ENCODE measurements at regions not wholly inside any gene's neighbourhood (a gene's known extent, or its start where the extent isn't known, plus 50 kb on each side); places are given as distances from the start of the nearest gene placed in this dataset.

DNA sequence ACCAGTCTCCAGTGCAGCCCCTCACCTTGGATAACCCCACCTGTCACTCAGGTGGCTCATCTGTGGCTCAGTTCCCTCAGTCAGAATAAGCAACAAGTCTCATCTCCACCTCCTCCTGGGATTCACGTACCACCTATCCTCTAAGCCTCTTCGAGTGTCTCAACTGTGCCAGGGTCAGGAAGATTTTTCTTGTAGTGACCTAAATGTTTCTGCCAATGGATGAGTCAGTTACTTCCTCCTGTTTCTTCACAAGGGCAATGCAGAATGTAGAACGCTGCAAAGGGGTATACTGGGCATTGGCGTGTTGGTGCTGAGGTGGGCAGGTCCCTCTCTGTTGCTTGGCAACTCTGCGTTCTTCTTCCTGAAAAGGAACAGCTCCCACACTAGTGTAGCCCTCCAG lies 213.3 kb upstream of the CXCR4 start:
- peaks cover 2% of the 10 kb centered on the region for H3K27me3 Mint-ChIP-seq (ENCODE audit: unreplicated experiment)
- H3K27ac Mint-ChIP-seq (ENCODE audit: unreplicated experiment): no peak overlapping the region

DNA sequence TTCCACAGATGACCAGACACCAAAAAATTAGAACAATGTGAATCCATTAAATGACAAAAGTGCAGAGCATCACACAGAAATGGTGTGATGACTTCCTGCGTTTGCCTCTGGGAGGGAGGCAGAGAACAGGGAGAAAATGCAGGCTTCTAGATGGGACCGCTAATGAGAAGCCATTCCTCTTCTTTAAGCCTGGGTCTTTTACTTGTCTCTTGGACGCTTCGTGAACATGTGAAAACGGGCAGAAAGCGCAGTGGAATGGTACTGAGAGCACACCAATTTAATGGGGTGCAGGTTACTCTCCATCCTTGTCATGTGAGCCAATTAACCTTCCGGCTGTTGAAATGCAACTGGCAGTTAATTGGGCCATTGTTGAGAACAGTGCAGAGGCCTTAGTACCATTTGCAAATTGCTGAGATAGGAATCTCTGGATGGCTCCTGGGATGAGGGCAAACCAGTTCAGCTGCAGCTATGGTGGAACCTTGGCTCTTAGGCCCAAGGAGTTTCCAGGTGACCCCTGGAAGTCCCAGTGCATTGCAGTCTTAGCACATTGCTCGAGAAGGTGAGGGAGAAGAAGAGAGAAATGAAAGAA lies 210.4 kb upstream of the CXCR4 start:
- Mint-ChIP-seq H3K9me3 (ENCODE audit: unreplicated experiment) (no peaks in the 10 kb centered on the region), H3K27me3 (ENCODE audit: unreplicated experiment) (peaks cover 2% of the 10 kb centered on the region), H3K36me3 (ENCODE audit: unreplicated experiment) (no peaks in the 10 kb centered on the region), H3K4me1 (ENCODE audit: unreplicated experiment) (no peaks in the 10 kb centered on the region), H3K4me3 (ENCODE audit: unreplicated experiment) (no peak overlapping the region), H3K27ac (ENCODE audit: unreplicated experiment) (no peak overlapping the region)
- TF ChIP-seq, protein P1, sequence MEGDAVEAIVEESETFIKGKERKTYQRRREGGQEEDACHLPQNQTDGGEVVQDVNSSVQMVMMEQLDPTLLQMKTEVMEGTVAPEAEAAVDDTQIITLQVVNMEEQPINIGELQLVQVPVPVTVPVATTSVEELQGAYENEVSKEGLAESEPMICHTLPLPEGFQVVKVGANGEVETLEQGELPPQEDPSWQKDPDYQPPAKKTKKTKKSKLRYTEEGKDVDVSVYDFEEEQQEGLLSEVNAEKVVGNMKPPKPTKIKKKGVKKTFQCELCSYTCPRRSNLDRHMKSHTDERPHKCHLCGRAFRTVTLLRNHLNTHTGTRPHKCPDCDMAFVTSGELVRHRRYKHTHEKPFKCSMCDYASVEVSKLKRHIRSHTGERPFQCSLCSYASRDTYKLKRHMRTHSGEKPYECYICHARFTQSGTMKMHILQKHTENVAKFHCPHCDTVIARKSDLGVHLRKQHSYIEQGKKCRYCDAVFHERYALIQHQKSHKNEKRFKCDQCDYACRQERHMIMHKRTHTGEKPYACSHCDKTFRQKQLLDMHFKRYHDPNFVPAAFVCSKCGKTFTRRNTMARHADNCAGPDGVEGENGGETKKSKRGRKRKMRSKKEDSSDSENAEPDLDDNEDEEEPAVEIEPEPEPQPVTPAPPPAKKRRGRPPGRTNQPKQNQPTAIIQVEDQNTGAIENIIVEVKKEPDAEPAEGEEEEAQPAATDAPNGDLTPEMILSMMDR (IDR thresholded peaks at IDR 0.05): no peak
- DNase-seq (ENCODE audit: extremely low spot score, unreplicated experiment): no peak

More for the DNA sequence above, 213.3 kb upstream of the CXCR4 start:
- no peaks in the 10 kb centered on the region for H3K9me3 Mint-ChIP-seq (ENCODE audit: unreplicated experiment)
- no peaks in the 10 kb centered on the region for H3K4me1 Mint-ChIP-seq (ENCODE audit: unreplicated experiment)
- H3K36me3 Mint-ChIP-seq (ENCODE audit: unreplicated experiment): no peaks in the 10 kb centered on the region
- H3K4me3 Mint-ChIP-seq (ENCODE audit: unreplicated experiment): no peak overlapping the region
- TF ChIP-seq, protein P1 (IDR thresholded peaks at IDR 0.05): no peak
- no peak for DNase-seq (ENCODE audit: extremely low spot score, unreplicated experiment)

DNA sequence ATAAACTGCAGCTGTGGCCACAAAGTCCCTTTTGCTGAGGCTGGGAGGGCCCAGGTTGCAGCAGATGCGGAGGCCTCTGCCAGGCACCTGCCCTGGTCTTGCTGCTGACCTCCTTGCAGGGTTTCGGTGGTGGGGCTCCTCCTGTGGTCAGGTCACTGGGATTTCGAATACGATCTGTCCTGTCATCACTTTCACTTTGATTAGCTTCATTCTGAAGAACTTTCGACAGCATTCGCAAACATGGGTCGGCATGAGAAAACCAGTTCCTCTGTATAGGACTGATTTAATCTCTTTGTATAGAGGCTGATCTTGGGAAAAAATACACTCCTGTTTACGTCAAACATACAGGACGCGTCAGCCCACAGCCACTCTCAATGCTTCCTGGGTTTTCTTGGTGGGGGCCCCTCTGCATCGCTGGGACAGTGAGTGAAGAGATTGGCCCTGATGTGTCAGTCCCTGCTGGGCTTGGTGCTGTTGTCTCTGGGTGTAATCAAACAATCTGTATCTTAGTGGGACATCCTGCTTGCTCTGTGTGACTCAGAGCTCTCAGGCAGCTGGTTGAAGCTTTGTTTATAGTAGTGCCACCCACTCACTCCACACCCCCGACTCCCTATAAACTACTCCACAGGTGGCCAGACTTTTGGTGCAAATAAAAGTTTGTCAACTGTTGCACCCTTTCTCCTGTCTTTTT lies 209.4 kb upstream of the CXCR4 start:
- DNase-seq (ENCODE audit: extremely low spot score, unreplicated experiment): no peak
- TF ChIP-seq, protein P1 (IDR thresholded peaks at IDR 0.05): no peak
- Mint-ChIP-seq H3K27ac (ENCODE audit: unreplicated experiment) (no peak overlapping the region), H3K9me3 (ENCODE audit: unreplicated experiment) (peaks cover 2% of the 10 kb centered on the region), H3K4me1 (ENCODE audit: unreplicated experiment) (no peaks in the 10 kb centered on the region), H3K36me3 (ENCODE audit: unreplicated experiment) (no peaks in the 10 kb centered on the region), H3K27me3 (ENCODE audit: unreplicated experiment) (peaks cover 2% of the 10 kb centered on the region), H3K4me3 (ENCODE audit: unreplicated experiment) (no peak overlapping the region)

DNA sequence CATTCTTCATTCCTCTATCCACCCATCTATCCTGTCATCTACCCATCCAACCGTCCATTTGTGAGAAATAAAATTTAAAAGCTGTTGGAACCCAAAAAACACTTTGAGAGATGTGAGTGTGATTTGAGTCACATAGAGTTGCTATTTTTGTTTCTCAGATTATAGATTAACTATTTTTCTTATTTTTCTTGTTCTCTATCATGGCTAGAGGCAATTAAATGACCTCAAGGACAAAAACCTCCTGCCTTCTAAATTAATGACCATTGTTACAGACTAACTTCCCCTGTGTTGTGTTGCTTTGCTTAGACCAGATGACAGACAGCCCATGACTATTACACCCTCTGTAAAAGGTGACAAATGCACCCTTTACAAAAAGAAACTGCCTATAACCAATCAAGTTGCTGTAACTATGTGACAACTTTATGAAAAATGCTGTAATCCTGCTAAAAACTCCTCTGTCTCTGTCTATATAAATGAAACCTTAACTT lies 207.9 kb upstream of the CXCR4 start:
- H3K4me1 Mint-ChIP-seq (ENCODE audit: unreplicated experiment): no peaks in the 10 kb centered on the region
- no peak for DNase-seq (ENCODE audit: extremely low spot score, unreplicated experiment)

DNA sequence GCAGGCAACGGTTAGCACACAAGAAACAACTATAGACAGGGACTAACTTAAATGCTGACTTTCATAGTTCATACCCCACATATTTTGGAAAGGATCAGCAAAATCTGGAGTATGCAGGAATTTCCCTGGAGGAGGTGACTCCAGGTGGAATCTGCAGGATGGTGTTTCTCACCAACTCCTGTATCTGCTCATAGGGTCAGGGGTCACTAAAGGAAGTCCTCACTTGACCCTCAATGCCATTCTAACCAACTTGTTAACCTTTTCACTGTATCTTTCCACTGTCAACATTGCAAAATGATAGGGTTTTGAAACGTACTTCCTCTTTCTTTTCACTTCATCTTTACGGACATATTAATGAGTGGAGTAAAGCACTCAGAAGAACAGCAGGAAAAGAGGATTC lies 207.0 kb upstream of the CXCR4 start:
- no peak overlapping the region for H3K4me3 Mint-ChIP-seq (ENCODE audit: unreplicated experiment)
- TF ChIP-seq, protein P1 (IDR thresholded peaks at IDR 0.05): no peak
- H3K9me3 Mint-ChIP-seq (ENCODE audit: unreplicated experiment): peaks cover 5% of the 10 kb centered on the region
- H3K27me3 Mint-ChIP-seq (ENCODE audit: unreplicated experiment): peaks cover 2% of the 10 kb centered on the region
- no peak overlapping the region for H3K27ac Mint-ChIP-seq (ENCODE audit: unreplicated experiment)
- no peak for DNase-seq (ENCODE audit: extremely low spot score, unreplicated experiment)
- H3K4me1 Mint-ChIP-seq (ENCODE audit: unreplicated experiment): no peaks in the 10 kb centered on the region
- H3K36me3 Mint-ChIP-seq (ENCODE audit: unreplicated experiment): no peaks in the 10 kb centered on the region

More for the DNA sequence above, 207.9 kb upstream of the CXCR4 start:
- no peak overlapping the region for H3K27ac Mint-ChIP-seq (ENCODE audit: unreplicated experiment)
- H3K9me3 Mint-ChIP-seq (ENCODE audit: unreplicated experiment): peaks cover 5% of the 10 kb centered on the region
- TF ChIP-seq, protein P1 (IDR thresholded peaks at IDR 0.05): no peak
- H3K27me3 Mint-ChIP-seq (ENCODE audit: unreplicated experiment): peaks cover 2% of the 10 kb centered on the region
- no peaks in the 10 kb centered on the region for H3K36me3 Mint-ChIP-seq (ENCODE audit: unreplicated experiment)
- no peak overlapping the region for H3K4me3 Mint-ChIP-seq (ENCODE audit: unreplicated experiment)
